Lung (tissue), 11 donors: ENCODE measurements at regions not wholly inside any gene's neighbourhood (a gene's known extent, or its start where the extent isn't known, plus 50 kb on each side); places are given as distances from the start of the nearest gene placed in this dataset.

Experiments used
- ATAC-seq: fragments of 200-7000 bp; cut with Tn5 transposase; one replicate; pipeline ENCODE4 v1.9.1; 2020; ENCODE audit warnings: moderate number of reproducible peaks; ENCODE audit not compliant: insufficient read depth, low FRiP score
- DNase-seq, 3 donors: peaks; one replicate each; pipeline ENCODE4 v3.0.0-alpha.2; 2013 to 2017
- H3K27ac ChIP-seq, 2 donors: one replicate each; pipeline ENCODE4 v1.5.1; 2013; ENCODE audit warnings: mild to moderate bottlenecking in 2 of 2, moderate library complexity in 2 of 2, control low read depth in 1 of 2, inconsistent platforms in 1 of 2, low read depth in 1 of 2, low read length in 1 of 2
- H3K27me3 ChIP-seq, 3 donors: one replicate each; pipeline ENCODE4 v1.5.1; 2013; ENCODE audit warnings: low read length in 2 of 3; ENCODE audit not compliant: control insufficient read depth in 3 of 3, insufficient read depth in 3 of 3
- H3K36me3 ChIP-seq, 4 donors: one replicate each; pipeline ENCODE4 v1.5.1; 2013; ENCODE audit warnings: low read length in 4 of 4, mild to moderate bottlenecking in 1 of 4, moderate library complexity in 1 of 4; ENCODE audit not compliant: control insufficient read depth in 4 of 4, insufficient read depth in 4 of 4
- H3K4me1 ChIP-seq, 5 donors: one replicate each; pipeline ENCODE4 v1.5.1; 2013; ENCODE audit warnings: low read length in 5 of 5, mild to moderate bottlenecking in 2 of 5, moderate library complexity in 1 of 5; ENCODE audit not compliant: control insufficient read depth in 5 of 5, insufficient read depth in 5 of 5
- H3K4me3 ChIP-seq: one replicate; pipeline ENCODE4 v1.5.1; 2013; ENCODE audit warnings: mild to moderate bottlenecking, control low read depth, moderate library complexity
- H3K9ac ChIP-seq, 2 donors: one replicate each; pipeline ENCODE4 v1.5.1; 2013; ENCODE audit warnings: low read length in 2 of 2, control low read depth in 1 of 2; ENCODE audit not compliant: insufficient read depth in 1 of 2
- H3K9me3 ChIP-seq, 4 donors: one replicate each; pipeline ENCODE4 v1.5.1; 2013; ENCODE audit warnings: low read length in 3 of 4, mild to moderate bottlenecking in 1 of 4, moderate library complexity in 1 of 4; ENCODE audit not compliant: control insufficient read depth in 4 of 4, insufficient read depth in 3 of 4
- CTCF ChIP-seq: IDR thresholded peaks from 2 replicates; pipeline ENCODE4 v1.5.1; 2012; ENCODE audit warnings: mild to moderate bottlenecking; ENCODE audit errors: control extremely low read depth, extremely low read depth
- WGBS, 2 donors: extraction: QIAGEN DNeasy Blood & Tissue Kit; methylation state at CpG; one replicate each; pipeline ENCODE4 v1.1.7; 2013; 5-methylcytosine and 5-hydroxymethylcytosine counted together
- donor health status: control.
- donor health status: control.
- donor health status: Bipolar disorder and iron deficiency.
- donor health status: healthy.
- donor health status: DM: yes; HTN: yes; CAD: no.

- no peaks in the 10 kb centered on the region for H3K36me3 ChIP-seq
- H3K9ac ChIP-seq, result peak overlapping the region in 1 of 2 donors; percentile 76
- no peak overlapping the region for H3K27ac ChIP-seq
- ATAC-seq, result peak; percentile 37
- TF ChIP-seq CTCF, result no peak
- no peaks in the 10 kb centered on the region for H3K9me3 ChIP-seq
- DNase-seq, result peak; percentile 40 to 55 (median 47)
- WGBS, 2 donors, result 1 to 3% methylated on average over 41 of the region's 41 CpGs
- H3K4me1 ChIP-seq, result peaks cover 0 to 27% (median 0%) of the 10 kb centered on the region in 5 donors
- no peak overlapping the region for H3K4me3 ChIP-seq
- H3K27me3 ChIP-seq, result peaks cover 4 to 31% (median 23%) of the 10 kb centered on the region in 3 donors
Observed at GRCh38 chr12:62191491-62192179, 68.6 kb upstream of the USP15 start.

- DNase-seq, result peak; percentile 81 to 93 (median 92)
- Histone ChIP-seq H3K36me3 (no peaks in the 10 kb centered on the region), H3K4me3 (peak overlapping the region; percentile 8), H3K27ac (no peak overlapping the region), H3K9ac (no peak overlapping the region), H3K27me3 (peaks cover 4 to 30% (median 23%) of the 10 kb centered on the region in 3 donors), H3K9me3 (peaks cover 0 to 1% (median 0%) of the 10 kb centered on the region in 4 donors), H3K4me1 (peaks cover 0 to 27% (median 0%) of the 10 kb centered on the region in 5 donors)
- peak; percentile 51 for TF ChIP-seq CTCF
- WGBS, 2 donors, result 1 to 2% methylated on average over 34 of the region's 34 CpGs
- peak; percentile 82 for ATAC-seq
Observed at GRCh38 chr12:62192180-62192902, 67.9 kb upstream of the USP15 start.

- no peak overlapping the region for H3K4me3 ChIP-seq
- H3K27ac ChIP-seq, result no peak overlapping the region
- H3K9me3 ChIP-seq, result peaks cover 0 to 4% (median 0%) of the 10 kb centered on the region in 4 donors
- no peak for DNase-seq
- H3K4me1 ChIP-seq, result peaks cover 0 to 27% (median 0%) of the 10 kb centered on the region in 5 donors
- TF ChIP-seq CTCF, result no peak
- H3K27me3 ChIP-seq, result peaks cover 4 to 28% (median 23%) of the 10 kb centered on the region in 3 donors
- peak overlapping the region in 1 of 2 donors; percentile 65 for H3K9ac ChIP-seq
- no peak for ATAC-seq
- no peaks in the 10 kb centered on the region for H3K36me3 ChIP-seq
- 26 to 28% methylated on average over 7 of the region's 7 CpGs for WGBS, 2 donors
Observed at GRCh38 chr12:62192903-62193250, 67.3 kb upstream of the USP15 start.
